HG03064 (cell line): ENCODE measurements at regions not wholly inside any gene's neighbourhood (a gene's known extent, or its start where the extent isn't known, plus 50 kb on each side); places are given as distances from the start of the nearest gene placed in this dataset.

ENCODE experiments used
- ATAC-seq: cut with Tn5 transposase; IDR thresholded peaks from one replicate; pipeline ENCODE4 v1.9.1; 2021; ENCODE audit warnings: low read depth; ENCODE audit not compliant: unreplicated experiment

DNA sequence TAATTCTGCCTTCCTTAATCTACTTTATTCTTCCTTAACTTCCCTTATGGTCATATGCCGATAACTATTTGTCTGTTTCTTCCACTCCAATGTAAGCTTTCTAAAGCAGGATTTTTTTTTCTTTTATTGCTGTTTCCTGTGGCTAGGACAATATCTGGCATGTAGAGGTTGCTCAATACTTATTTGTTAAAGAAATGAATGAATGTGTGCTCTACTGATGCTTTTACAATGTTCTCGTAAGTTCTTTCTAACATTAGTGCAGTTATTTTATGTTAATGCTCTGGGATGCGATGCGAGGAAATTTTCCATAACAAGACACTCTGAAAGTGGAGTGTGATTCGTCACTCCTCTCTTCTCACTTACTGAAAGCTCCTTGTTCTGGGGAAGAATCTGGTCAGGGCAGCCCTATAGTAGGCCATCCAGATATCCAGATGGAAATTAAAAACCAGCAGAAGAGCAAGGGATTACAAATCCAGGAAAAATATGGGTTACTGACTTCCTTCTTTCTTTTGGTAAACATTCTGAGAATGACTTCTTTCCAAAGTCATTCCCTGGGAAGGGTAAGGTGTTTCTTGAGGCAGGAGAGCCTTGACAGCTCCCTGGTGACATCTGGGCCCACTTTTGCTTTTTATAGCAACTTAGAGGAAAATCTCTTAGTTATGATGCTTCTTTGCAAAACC, 420.4 kb downstream of the PDCD6IP start:
- ATAC-seq: no peak

DNA sequence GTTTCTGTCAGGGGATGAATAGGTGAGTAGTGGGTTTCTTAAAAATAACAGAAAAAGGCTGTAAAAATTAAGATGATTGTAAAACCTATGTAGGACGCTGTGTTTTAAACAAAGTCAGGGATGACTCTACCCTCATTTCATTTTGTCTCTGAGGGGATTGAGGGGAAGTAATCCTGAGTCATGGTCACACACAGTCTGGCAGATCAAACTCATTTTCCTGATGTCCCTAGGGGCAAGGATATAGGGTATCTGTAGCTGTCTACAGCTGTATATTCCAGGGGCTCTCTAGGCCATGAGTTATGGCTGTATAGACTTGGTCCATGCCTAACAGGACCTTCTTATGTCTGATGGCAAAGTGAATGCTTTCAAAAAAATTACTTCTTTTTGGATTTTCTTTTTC, 421.1 kb downstream of the PDCD6IP start:
- no peak for ATAC-seq

GRCh38 chr3:34225821-34226366, 427.5 kb downstream of the PDCD6IP start:
- ATAC-seq: no peak

GRCh38 chr3:34229876-34230275, 431.4 kb downstream of the PDCD6IP start:
- no peak for ATAC-seq

- no peak for ATAC-seq
Observed at GRCh38 chr3:34235096-34235495, 436.7 kb downstream of the PDCD6IP start.

DNA sequence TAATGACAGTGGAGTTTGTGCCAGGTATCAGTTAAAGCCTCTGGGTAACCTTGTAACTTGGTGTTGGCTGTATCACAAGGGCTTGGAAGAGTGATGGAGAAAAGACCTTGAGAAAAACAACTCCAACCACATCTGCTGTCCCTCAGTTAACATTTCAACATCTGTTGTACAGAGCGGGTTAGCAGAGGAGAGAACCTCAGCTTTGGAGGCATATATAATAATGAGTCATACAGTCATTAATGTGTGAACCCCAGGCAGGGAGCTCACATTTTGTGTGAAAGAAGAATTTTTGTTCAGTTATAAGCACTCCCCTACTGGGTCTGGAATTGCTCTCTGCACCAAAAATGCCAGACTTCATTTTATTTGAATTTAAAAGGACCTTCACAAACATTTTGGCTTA, 439.5 kb downstream of the PDCD6IP start:
- ATAC-seq: no peak

GRCh38 chr3:34238407-34238806, 440.0 kb downstream of the PDCD6IP start:
- no peak for ATAC-seq

GRCh38 chr3:34239287-34239686, 440.9 kb downstream of the PDCD6IP start:
- no peak for ATAC-seq

DNA sequence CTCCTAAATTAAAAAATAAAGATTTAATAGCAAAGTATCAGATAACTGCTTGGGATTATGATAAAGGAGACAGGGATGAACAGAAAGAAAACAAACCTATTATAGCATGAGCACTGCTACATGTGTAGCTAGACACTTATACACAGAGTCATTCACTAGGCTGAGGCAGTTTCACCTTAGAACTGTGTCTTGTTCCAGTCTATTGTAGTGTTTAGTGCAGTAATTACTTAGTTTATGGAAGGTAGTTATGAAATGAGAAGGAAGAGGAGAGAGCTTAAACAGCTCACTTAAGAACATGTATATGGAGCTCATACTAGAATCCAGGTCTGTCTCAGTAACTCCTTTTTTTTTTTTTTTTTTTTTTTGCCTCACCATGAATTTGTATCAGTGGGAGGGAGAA, 441.4 kb downstream of the PDCD6IP start:
- no peak for ATAC-seq

GRCh38 chr3:34247401-34247800, 449.0 kb downstream of the PDCD6IP start:
- no peak for ATAC-seq

DNA sequence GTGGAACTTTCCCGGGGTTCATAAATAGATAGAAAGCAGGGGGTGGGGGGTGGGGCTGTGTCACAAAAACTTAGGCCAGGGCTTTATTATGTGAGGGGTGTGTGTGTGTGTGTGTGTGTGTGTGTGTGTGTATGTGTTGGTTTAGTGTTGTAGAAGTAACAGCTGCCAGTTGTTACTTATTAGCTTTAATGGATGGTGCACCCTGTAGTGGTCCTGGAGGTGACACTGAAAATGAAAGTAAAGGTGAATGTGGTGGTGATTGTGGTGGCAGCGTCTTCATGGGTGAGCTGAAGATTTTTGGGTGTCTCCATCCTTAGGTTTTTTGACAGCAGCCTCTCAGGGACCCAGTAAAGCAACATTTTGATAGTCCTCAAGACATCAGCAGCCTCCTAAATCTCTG, 449.9 kb downstream of the PDCD6IP start:
- peak; percentile 85 for ATAC-seq

- ATAC-seq: no peak
Observed at GRCh38 chr3:34254285-34254684, 455.9 kb downstream of the PDCD6IP start.

DNA sequence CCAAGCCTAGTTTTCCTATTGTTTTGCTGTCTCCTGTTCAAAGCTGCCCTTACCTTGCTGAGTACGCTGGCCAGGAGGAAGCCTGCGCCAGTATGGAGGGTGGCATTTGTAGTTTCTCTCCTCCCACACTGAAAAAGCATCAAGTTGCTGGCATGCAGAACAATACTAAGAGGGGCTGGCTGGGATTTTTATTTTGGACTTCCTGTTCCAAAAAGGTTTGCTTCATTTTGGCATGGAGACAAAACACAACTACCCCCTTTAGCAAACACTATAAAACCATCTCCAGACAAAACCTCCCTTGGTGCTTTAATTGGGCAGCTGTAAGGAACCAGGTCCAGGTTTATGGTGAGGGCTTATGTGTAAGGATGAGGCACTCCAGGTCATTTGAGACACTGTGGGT, 457.6 kb downstream of the PDCD6IP start:
- ATAC-seq: no peak

DNA sequence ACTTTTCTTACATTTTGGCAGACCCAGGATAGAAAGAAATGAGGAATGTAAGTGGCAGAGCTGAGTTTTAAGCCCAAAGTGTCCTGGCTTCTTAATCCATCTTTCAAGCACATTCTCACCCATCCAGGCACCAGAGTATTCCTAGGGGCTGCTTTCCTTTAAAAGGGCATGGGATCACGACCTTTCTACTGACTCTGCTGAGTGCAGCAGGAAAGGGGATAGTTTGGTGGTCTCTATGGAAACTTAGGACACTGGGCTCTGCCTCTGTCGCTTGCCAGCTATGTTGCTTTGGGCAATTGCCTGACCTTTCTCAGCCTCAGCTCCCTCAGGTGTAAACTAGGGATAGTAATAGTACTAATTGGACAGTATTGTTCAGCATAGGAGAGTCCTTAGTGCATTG, 458.4 kb downstream of the PDCD6IP start:
- ATAC-seq: no peak

DNA sequence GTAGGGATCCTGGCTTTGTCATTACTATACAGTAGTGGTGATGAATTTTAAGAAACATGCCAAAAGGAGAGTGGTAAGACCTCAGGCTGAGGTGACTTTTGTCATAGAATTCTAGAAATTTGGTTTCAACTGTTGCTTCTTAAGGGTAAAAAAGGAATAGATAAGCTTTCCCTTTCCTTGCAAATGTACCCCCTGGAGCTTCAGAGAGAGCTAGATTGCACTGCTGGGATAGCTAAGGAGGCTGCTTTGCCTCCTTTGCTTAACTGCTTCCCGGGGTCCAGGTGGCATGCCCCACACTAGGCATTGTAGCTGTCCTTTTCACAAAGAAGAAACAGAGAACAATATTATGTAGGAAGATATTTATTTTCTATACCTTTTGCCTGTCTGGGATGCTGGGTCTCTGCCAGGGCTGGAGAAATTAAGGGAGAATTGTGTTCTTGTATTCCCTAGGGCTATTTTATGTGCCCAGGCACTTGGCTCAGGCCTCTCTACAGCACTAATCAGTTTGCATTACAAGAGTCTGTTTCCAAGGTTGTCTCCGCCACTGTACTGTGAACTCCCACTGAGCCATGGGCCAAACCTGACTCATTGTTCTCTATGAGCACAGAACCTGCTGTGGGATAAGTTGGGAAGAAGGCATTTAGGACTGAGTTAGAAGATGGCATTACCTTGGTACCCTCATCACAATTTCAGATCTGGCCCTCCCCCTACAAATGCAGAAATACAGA, 460.0 kb downstream of the PDCD6IP start:
- ATAC-seq: no peak

GRCh38 chr3:34260271-34261000, 462.0 kb downstream of the PDCD6IP start:
- peak; percentile 40 for ATAC-seq

DNA sequence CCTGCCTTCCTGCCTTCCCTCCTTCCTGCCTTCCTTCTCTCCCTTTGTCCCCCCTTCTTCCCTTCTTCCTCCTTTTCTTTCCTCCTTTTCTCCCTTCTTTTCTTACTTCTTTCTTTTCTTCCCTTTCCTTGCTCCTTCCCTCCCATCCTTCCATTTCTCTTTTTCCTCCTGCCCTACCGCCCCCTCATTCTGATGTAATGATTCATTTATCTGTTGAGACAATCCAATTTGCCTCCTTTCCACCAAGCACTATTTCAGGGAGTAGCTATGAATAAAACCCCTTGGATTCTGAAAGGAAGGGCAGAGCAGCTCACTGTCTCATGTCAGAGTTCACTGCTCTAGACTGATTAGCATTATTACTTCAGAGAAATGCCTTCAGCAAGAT, 462.6 kb downstream of the PDCD6IP start:
- no peak for ATAC-seq

- no peak for ATAC-seq
Observed at GRCh38 chr3:34263101-34263621, 464.7 kb downstream of the PDCD6IP start.

- ATAC-seq: no peak
Observed at GRCh38 chr3:34264337-34265041, 466.1 kb downstream of the PDCD6IP start.

DNA sequence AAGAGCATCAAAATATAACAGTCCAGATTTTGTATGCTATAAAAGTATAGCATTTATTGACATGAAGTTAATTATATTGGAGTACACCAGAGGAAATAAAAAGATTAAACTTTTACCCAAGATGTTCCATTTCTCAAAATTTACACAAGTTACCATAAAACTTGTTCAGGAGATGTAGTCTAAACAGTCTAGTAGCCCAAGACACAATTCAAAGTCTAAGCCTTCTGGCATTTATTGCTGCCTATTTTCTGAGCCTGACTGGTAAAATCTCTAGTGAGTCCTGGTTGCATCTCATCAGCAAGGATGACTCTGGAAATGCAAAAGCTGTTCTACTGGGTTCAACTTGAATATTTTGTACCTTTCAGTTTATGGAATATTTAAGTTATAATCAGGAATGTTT, 468.7 kb downstream of the PDCD6IP start:
- ATAC-seq: no peak
